Left cardiac atrium (tissue), 4 donors: ENCODE measurements at regions not wholly inside any gene's neighbourhood (a gene's known extent, or its start where the extent isn't known, plus 50 kb on each side); places are given as distances from the start of the nearest gene placed in this dataset.

Experiments used
- ATAC-seq, 2 donors: fragments of 200-7000 bp; cut with Tn5 transposase; one replicate each; pipeline ENCODE4 v1.9.1; 2020; ENCODE audit warnings: mild to moderate bottlenecking in 2 of 2, moderate library complexity in 2 of 2
- DNase-seq: peaks from one replicate; pipeline ENCODE4 v3.0.0-alpha.2; 2020
- intact Hi-C, 2 donors: fragments of 100-400 bp; cut with DNase I; formaldehyde crosslinking; loops; one replicate each; pipeline versions ENCODE4 v1.14.1 to v1.15.1; 2022 to 2023
- donor health status: DM: no; HTN: yes; CAD: no.
- donor health status: DM: no; HTN: yes; CAD: no; lungs with severe emphysema.
- donor health status: DM: yes; HTN: yes; CAD: no.
- donor health status: Dilated cardiomyopathy.

GRCh38 chr2:226333388-226333787 is 466.2 kb downstream of the IRS1 start:
- ATAC-seq (no peak), DNase-seq (no peak)
- intact Hi-C loops: no loop called here

DNA sequence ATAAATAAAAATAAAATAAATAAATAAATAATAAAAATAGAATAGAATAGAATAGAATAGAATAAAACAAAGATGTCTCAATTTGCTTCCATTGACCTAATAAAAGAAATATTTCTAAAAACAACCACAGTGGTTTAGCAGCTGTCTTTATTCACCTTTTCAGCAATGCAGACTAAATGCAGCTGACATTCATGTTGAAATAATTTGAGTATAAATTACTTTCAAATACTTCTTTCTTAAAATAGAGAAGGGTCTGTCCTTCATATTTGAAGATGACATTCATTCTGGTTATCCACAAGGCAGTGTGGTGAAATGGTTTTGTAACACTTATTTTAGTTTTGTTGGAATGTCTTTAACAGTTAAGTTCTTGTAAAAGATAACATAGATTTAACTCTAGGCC is 469.4 kb downstream of the IRS1 start:
- ATAC-seq: no peak
- DNase-seq: no peak
- intact Hi-C loops: no loop called here

GRCh38 chr2:226329180-226329579 is 470.4 kb downstream of the IRS1 start:
- intact Hi-C loops: no loop called here
- no peak for DNase-seq
- ATAC-seq: no peak

DNA sequence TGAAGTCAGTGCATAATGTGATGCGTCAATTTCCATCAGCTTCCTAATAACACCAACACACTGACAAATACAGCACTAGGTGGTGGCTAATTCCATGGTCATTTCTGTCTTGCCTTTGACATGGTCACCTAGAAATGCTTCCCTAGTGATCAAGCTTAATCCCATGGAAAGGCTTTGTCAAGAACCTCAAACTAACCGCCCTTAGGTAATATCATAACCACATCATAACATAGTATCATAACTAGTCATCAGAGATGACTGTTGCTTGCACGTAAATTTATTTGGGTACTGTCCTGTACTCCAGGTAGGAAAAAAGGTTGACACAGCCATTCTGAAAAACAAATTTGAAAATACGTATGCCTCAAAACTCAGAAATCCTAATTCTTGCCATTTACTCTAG is 471.8 kb downstream of the IRS1 start:
- DNase-seq (no peak), ATAC-seq (no peak)
- intact Hi-C loops: no loop called here

DNA sequence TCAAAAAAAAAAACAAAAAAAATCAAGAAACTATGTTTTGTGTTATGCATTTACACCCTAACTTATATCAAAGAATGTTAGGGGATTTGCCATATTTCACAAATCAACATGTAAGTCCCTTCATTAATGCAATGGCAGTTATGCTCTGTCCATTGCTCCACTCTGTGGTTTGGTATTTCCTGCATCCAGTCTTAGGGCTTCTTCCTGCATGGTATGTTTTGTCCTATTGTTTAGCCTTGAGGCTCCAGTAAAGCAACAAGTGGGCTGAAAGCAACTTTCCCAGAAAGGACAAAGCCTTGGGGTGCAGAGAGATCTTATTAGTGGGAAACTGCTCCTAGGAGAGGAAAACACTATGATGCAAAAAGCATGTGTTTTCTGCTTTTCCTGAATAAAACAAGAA is 474.1 kb downstream of the IRS1 start:
- intact Hi-C loops: no loop called here
- no peak for ATAC-seq
- DNase-seq: no peak

GRCh38 chr2:226320076-226320948 is 479.3 kb downstream of the IRS1 start:
- intact Hi-C loops: no loop called here
- DNase-seq: no peak
- ATAC-seq: no peak

DNA sequence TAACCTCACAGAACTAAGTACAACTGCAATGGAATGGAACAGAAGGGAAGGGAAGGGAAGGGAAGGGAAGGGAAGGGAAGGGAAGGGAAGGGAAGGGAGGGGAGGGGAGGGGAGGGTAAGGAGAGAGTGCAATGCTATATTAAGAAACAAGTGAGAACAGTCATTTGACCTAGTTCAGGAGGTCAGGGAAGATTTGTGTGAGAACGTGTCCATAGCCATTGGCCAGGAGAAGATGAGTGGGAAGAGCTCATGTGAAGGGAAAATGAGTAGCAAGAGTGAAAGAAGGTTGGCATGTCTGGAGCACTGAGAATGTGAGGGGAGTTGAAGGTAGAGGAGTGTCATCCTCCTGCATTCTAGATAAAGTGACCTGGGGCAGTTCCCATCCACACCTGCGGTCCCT is 481.6 kb downstream of the IRS1 start:
- intact Hi-C loops: no loop called here
- DNase-seq (no peak), ATAC-seq (no peak)

- ATAC-seq: no peak
- intact Hi-C loops: no loop called here
- no peak for DNase-seq
Measured at GRCh38 chr2:226313060-226313459, 486.6 kb downstream of the IRS1 start.

GRCh38 chr2:226312155-226312554 is 487.5 kb downstream of the IRS1 start:
- DNase-seq (no peak), ATAC-seq (no peak)
- intact Hi-C loops: no loop called here

- ATAC-seq (no peak), DNase-seq (no peak)
- intact Hi-C loops: no loop called here
Measured at GRCh38 chr2:226310146-226310545, 489.5 kb downstream of the IRS1 start.

DNA sequence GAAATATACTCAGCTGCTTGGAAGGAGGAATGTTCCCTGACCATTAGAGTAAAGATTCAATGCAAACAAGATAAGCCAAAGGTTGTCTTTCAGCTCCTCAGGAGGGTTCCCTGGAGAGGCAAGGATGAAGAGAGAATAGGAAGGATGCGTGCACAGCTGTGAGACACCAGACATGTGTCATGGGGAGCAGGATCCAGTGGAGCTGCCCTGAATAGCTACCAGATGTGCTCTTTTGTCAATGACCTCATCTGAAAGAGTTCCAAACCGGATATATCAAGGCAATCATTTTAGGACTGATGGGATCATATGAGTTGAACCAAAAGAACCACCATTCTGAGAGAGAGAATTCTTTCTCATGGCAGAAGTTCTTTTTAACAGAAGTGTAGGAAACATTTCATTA is 490.6 kb downstream of the IRS1 start:
- ATAC-seq: peak in 1 of 2 donors; percentile 56
- intact Hi-C loops: no loop called here
- DNase-seq: no peak

GRCh38 chr2:226308323-226308680 is 491.3 kb downstream of the IRS1 start:
- intact Hi-C loops: no loop called here
- DNase-seq (no peak), ATAC-seq (no peak)

- ATAC-seq (no peak), DNase-seq (no peak)
- intact Hi-C loops: no loop called here
Measured at GRCh38 chr2:226307487-226308322, 491.9 kb downstream of the IRS1 start.

DNA sequence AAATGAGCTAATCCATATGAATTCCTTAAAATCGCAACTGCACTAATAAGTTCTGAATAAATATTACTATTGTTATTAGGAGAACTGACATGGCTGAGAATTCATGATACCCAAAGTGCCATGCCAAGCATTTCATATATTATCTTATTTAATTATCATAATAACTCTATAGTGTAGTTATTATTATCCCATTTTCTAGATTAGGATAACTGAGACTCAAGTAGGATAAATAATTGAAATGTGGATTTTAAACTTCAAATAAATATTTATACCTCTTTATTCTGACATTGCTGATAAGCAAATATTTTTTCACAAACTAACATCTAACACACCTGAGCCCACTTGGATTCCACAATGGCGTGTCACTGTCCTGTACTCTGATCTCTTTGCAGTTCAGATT is 492.7 kb downstream of the IRS1 start:
- DNase-seq: no peak
- intact Hi-C loops: no loop called here
- ATAC-seq: no peak

- ATAC-seq (no peak), DNase-seq (no peak)
- intact Hi-C loops: no loop called here
Measured at GRCh38 chr2:226304308-226304707, 495.3 kb downstream of the IRS1 start.

DNA sequence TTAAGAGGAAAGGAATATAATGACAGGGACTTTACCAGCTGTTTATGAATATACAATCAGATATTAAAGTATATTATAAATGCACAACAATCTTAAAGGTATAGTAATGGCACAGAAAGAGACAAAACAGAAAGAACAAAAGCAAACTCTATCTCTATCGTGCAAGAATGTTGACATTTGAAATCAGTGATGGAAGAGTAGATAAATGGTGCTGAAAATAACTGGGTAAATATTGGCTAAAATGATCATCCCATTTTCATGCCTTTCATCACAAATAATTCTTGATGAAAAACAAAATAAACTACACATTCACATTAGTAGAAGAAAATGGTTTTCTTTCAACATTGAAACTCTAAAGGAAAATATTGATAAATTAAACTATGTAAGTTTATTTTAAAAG is 495.9 kb downstream of the IRS1 start:
- ATAC-seq (no peak), DNase-seq (no peak)
- intact Hi-C loops: no loop called here

GRCh38 chr2:226300196-226300886 is 499.3 kb downstream of the IRS1 start:
- ATAC-seq (no peak), DNase-seq (no peak)
- intact Hi-C loops: no loop called here

DNA sequence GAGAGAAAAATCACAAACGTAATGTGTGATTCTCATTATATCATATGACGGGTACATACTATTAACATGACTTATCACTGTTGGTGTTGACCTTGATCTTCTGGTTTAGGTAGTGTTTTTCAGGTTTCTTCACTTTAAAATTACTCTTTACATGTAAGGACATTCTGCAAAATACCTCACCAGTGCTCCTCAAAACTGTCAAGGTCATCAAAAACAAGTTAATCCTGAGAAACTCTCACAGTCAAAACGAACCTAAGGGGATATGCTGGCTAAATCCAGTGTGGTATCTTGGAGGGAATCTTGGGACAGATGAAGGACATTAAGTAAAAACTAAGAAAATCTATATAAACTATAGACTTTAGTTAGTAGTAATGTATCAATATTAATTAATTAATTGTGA is 499.8 kb downstream of the IRS1 start:
- intact Hi-C loops: no loop called here
- ATAC-seq: no peak
- no peak for DNase-seq

DNA sequence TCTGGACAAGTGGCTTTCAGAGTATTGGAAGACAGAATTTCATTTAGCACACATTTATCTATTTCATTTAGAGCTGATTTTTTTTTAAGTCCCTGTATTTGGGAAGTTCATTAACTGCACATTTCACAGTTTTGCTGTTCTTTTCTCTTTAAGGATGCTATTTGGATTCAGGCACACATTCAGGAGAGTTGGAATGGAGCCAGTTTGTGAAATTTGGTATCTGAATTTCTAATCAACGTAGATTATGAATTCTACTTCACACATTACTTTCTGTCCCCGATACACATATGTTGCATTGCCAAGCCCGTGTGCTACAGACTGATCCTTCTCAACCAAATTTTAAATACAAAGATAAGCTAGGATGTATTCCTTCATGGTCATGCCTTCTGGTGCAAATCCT is 503.9 kb downstream of the IRS1 start:
- DNase-seq (no peak), ATAC-seq (no peak)
- intact Hi-C loops: no loop called here

DNA sequence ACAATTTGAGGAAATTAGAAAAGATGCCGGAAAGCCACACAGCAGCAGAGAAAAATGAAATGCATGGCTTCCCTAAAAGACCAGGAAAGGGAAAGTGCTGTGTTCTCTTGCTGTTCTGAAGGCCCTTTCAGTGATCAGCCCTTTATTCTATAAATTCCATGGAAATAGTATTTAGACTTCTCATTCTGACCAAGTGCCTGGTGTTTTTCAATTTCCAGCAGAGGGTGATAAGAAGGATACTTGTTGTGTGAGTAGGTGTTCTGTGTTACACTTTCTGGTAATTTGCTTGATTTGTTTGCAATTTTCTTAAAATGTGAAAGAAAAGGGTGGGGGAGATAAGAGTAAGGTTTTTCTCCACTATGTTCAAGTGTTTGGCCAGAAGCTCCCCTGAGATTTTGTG is 504.5 kb downstream of the IRS1 start:
- no peak for DNase-seq
- no peak for ATAC-seq
- intact Hi-C loops: no loop called here
